Esophagus squamous epithelium (tissue), 5 donors: ENCODE measurements at regions not wholly inside any gene's neighbourhood (a gene's known extent, or its start where the extent isn't known, plus 50 kb on each side); places are given as distances from the start of the nearest gene placed in this dataset.

ENCODE experiments used
- DNase-seq: peaks from one replicate; lab custom pipeline; 2025; lab: John Stamatoyannopoulos, UW
- H3K27ac ChIP-seq, 4 donors: fragments of 200-600 bp; sonication (generic); one replicate each; pipeline ENCODE4 v1.5.1; 2016 to 2019; ENCODE audit warnings: mild to moderate bottlenecking in 1 of 4
- H3K27me3 ChIP-seq, 4 donors: fragments of 200-600 bp; sonication (generic); 1 replicate in 3 of 4; 2 replicates in 1 of 4; pipeline versions ENCODE4 v1.5.1 to v1.6.0; 2017 to 2021; ENCODE audit warnings: antibody characterized with exemption in 1 of 4
- H3K36me3 ChIP-seq, 3 donors: fragments of 200-600 bp; sonication (generic); one replicate each; pipeline ENCODE4 v1.5.1; 2016 to 2019
- H3K4me1 ChIP-seq, 3 donors: fragments of 200-600 bp; sonication (generic); one replicate each; pipeline ENCODE4 v1.5.1; 2017 to 2019
- H3K4me3 ChIP-seq, 4 donors: fragments of 200-600 bp; sonication (generic); 1 replicate in 3 of 4; 2 replicates in 1 of 4; pipeline ENCODE4 v1.5.1; 2016 to 2019; ENCODE audit warnings: mild to moderate bottlenecking in 2 of 4, moderate library complexity in 1 of 4
- H3K9me3 ChIP-seq, 3 donors: fragments of 200-600 bp; sonication (generic); one replicate each; pipeline ENCODE4 v1.5.1; 2016 to 2019
- CTCF ChIP-seq, 6 experiments: fragments of 450-650 bp in 4 of 6; fragments of 200-600 bp in 2 of 6; sonication (generic) in 2 of 6; IDR thresholded peaks; one replicate each; pipeline ENCODE4 v1.5.1; 2016 to 2019; ENCODE audit warnings: antibody characterized with exemption in 6 of 6, mild to moderate bottlenecking in 4 of 6, moderate library complexity in 4 of 6
- POLR2A ChIP-seq, 4 donors: fragments of 450-650 bp; IDR thresholded peaks; one replicate each; pipeline ENCODE4 v1.6.1; 2017; ENCODE audit warnings: antibody characterized with exemption in 4 of 4, mild to moderate bottlenecking in 4 of 4, moderate library complexity in 3 of 4
- WGBS, 2 donors: methylation state at CpG; one replicate each; pipeline ENCODE4 v1.1.5; 2018; 5-methylcytosine and 5-hydroxymethylcytosine counted together
- intact Hi-C: fragments of 100-400 bp; cut with DNase I; formaldehyde crosslinking; loops from one replicate; pipeline ENCODE4 v1.15.0; 2022
- donor health status: DM: yes; HTN: yes; CAD: no.

DNA sequence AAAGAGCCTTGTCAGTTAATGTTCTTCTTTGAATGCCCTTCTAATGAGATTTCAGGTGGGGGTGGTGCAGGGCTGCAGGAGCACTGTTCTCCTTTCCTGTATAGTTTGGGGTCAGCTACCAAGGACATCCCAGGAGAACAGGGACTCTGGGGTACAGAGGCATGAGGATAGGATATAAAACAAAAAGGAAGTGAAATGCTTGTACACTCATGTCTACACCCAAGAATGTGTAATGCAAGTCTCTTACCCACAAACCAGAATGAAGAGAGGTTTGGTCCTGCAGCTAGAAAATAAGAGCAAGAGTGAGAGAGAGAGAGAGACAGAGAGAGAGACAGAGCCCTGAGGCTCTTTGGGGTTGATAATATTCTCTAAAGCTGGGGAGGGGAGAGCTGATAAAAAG is 151.8 kb upstream of the KCTD1 start:
- H3K36me3 ChIP-seq, result no peaks in the 10 kb centered on the region
- peaks cover 0 to 4% (median 0%) of the 10 kb centered on the region in 4 donors for H3K27me3 ChIP-seq
- no peak overlapping the region for H3K4me3 ChIP-seq
- DNase-seq, result no peak
- intact Hi-C loops, result no loop called here
- H3K4me1 ChIP-seq, result no peaks in the 10 kb centered on the region
- H3K9me3 ChIP-seq, result no peaks in the 10 kb centered on the region
- TF ChIP-seq POLR2A (IDR thresholded peaks at IDR 0.05) (no peak), CTCF (IDR thresholded peaks at IDR 0.05) (no peak)
- H3K27ac ChIP-seq, result no peak overlapping the region

DNA sequence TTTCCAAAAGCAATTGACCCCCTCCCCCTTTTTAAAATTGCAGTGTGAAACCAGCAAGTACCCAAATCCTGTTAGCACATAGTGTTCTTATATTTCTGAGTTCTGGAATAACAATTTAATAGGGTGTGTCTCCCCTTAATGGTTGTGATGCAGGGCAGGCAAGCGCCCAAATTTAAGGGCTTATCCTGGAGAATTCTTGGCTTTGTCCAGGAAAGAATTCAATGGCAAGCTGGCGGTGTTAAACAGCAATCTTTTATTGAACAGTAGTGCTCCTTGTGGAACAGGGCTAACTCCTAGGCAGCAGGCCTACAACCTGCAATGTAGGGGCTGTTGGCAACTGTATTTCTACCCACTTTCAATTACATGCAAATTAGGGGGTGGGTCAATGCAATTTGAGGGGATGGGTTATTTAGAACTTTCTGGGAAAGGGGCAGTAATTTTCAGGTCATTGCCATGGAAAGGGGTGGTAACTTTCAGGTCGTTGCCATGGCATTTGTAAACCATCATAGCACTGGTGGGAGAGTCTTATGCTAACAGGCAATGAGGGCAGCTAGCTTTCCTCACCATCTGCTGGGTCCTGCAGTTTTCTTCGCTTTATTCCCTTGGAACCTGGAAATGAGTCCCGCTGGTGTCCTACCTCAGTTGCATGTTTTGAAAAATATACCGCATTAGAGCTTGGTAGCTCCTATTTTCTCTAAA is 149.0 kb upstream of the KCTD1 start:
- H3K9me3 ChIP-seq, result peaks cover 0 to 4% (median 3%) of the 10 kb centered on the region in 3 donors
- TF ChIP-seq CTCF (IDR thresholded peaks at IDR 0.05) (no peak), POLR2A (IDR thresholded peaks at IDR 0.05) (no peak)
- no peaks in the 10 kb centered on the region for H3K4me1 ChIP-seq
- H3K27ac ChIP-seq, result no peak overlapping the region
- intact Hi-C loops, result no loop called here
- H3K4me3 ChIP-seq, result no peak overlapping the region
- H3K27me3 ChIP-seq, result peaks cover 0 to 4% (median 0%) of the 10 kb centered on the region in 4 donors
- no peak for DNase-seq
- 60 to 82% methylated on average over 6 of the region's 6 CpGs for WGBS, 2 donors
- no peaks in the 10 kb centered on the region for H3K36me3 ChIP-seq

DNA sequence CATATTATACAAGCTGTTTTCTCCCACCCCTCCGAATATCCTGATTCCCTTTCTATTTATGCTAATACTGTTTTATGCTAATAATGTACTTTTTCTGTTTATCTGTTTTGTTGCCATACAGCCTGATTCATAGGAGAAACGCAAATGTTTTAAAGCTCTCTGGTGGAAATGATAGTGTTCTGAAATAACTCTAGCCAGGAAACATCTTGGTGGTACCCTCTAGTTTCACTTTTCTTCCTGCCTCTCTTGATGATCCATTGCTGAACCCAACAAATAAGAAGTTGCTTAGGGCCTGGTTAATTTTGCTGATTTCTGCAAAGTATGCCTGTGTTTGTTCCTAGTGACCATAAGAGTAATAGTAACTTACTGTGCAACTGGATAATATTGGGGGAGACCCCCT is 148.4 kb upstream of the KCTD1 start:
- intact Hi-C loops, result no loop called here
- 63 to 64% methylated on average over 2 of the region's 2 CpGs for WGBS, 2 donors
- Histone ChIP-seq H3K4me1 (no peaks in the 10 kb centered on the region), H3K27me3 (peaks cover 0 to 4% (median 0%) of the 10 kb centered on the region in 4 donors), H3K27ac (no peak overlapping the region), H3K9me3 (peaks cover 0 to 4% (median 3%) of the 10 kb centered on the region in 3 donors), H3K36me3 (no peaks in the 10 kb centered on the region), H3K4me3 (no peak overlapping the region)
- TF ChIP-seq POLR2A (IDR thresholded peaks at IDR 0.05) (no peak), CTCF (IDR thresholded peaks at IDR 0.05) (no peak)
- DNase-seq, result no peak

DNA sequence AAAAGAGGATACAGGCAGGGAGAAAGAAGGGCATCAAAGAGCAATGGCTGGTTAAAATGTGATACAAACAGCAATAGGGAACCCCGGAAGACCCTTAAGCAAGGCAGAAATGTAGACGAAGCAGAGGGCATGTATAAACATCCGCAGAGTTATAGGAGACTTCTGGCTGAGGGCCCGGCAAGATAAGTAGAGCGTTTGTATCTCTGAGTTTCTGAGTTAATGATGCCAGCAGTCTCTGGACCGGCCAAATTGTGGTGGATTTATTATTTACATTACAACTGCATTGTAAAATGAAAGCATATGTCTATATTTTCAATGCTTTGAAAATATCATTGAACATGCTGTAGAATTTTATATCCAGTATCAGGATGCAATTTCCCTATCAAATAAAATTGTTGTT is 148.0 kb upstream of the KCTD1 start:
- no peaks in the 10 kb centered on the region for H3K36me3 ChIP-seq
- H3K4me3 ChIP-seq, result no peak overlapping the region
- peaks cover 0 to 4% (median 0%) of the 10 kb centered on the region in 4 donors for H3K27me3 ChIP-seq
- DNase-seq, result no peak
- WGBS, 2 donors, result 49 to 56% methylated on average over 6 of the region's 6 CpGs
- no peak overlapping the region for H3K27ac ChIP-seq
- no peak for TF ChIP-seq POLR2A (IDR thresholded peaks at IDR 0.05)
- TF ChIP-seq CTCF (IDR thresholded peaks at IDR 0.05), result no peak
- H3K9me3 ChIP-seq, result peaks cover 0 to 4% (median 3%) of the 10 kb centered on the region in 3 donors
- intact Hi-C loops, result no loop called here
- no peaks in the 10 kb centered on the region for H3K4me1 ChIP-seq

DNA sequence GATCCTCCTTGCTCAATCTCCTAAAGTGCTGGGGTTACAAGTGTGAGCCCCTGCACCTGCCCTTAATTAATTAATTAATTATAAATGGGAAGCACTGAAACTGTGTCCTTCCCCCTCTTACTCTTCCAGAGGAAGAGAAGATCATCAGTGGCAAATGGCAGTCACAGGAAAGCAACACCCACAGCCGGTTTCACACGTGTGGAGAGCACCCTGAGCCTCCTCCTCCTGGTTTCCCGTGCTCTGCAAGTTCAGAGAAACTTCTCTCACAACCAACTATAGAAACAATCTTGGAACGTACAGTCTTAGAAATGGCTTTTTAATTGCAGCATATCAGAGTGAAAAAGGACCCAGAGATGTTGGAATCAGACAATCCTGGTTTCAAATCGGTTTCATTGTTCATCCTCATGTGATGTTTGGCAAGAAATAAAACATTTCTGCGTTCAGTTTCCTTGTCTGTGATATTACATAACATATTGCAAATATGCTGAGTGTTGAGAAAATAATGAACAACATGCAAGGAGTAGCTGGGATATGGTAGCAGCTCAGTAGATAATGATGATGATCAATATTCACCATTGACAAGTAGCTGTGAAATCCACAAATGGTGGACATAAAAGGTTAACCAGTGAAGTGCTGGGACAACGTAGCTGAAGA is 141.0 kb upstream of the KCTD1 start:
- no peak for DNase-seq
- 42 to 58% methylated on average over 7 of the region's 7 CpGs for WGBS, 2 donors
- Histone ChIP-seq H3K4me1 (peaks cover 0 to 4% (median 0%) of the 10 kb centered on the region in 3 donors), H3K4me3 (no peak overlapping the region), H3K9me3 (peaks cover 0 to 3% (median 1%) of the 10 kb centered on the region in 3 donors), H3K27ac (no peak overlapping the region), H3K27me3 (no peaks in the 10 kb centered on the region), H3K36me3 (no peaks in the 10 kb centered on the region)
- no peak for TF ChIP-seq CTCF (IDR thresholded peaks at IDR 0.05)
- intact Hi-C loops, result no loop called here
